NCI-H526 treated with DMSO at 0.1 percent for 48 hours (cell line): ENCODE measurements at regions not wholly inside any gene's neighbourhood (a gene's known extent, or its start where the extent isn't known, plus 50 kb on each side); places are given as distances from the start of the nearest gene placed in this dataset.

Experiments
- DNase-seq: peaks from one replicate; lab custom pipeline; 2025; lab: John Stamatoyannopoulos, UW

- no peak for DNase-seq
These were observed 189.4 kb upstream of the CD96 start for GRCh38 chr3:111352585-111352984.

GRCh38 chr3:111359261-111360030 lies 182.6 kb upstream of the CD96 start:
- no peak for DNase-seq

GRCh38 chr3:111362381-111363009 lies 179.5 kb upstream of the CD96 start:
- DNase-seq, result peak; percentile 68

GRCh38 chr3:111366515-111366914 lies 175.5 kb upstream of the CD96 start:
- peak; percentile 0 for DNase-seq

GRCh38 chr3:111368056-111368455 lies 173.9 kb upstream of the CD96 start:
- DNase-seq, result no peak

GRCh38 chr3:111369958-111370357 lies 172.0 kb upstream of the CD96 start:
- DNase-seq, result no peak

GRCh38 chr3:111373239-111373638 lies 168.8 kb upstream of the CD96 start:
- no peak for DNase-seq

- DNase-seq, result no peak
These were observed 168.1 kb upstream of the CD96 start for GRCh38 chr3:111373861-111374260.

GRCh38 chr3:111385971-111386495 lies 156.0 kb upstream of the CD96 start:
- no peak for DNase-seq

- DNase-seq, result no peak
These were observed 149.1 kb upstream of the CD96 start for GRCh38 chr3:111392894-111393398.

GRCh38 chr3:111412656-111413055 lies 129.3 kb upstream of the CD96 start:
- DNase-seq, result no peak

- no peak for DNase-seq
These were observed 127.5 kb upstream of the CD96 start for GRCh38 chr3:111414531-111414930.

GRCh38 chr3:111415018-111415417 lies 127.0 kb upstream of the CD96 start:
- DNase-seq, result no peak

GRCh38 chr3:111418391-111418790 lies 123.6 kb upstream of the CD96 start:
- DNase-seq, result no peak

GRCh38 chr3:111428301-111428700 lies 113.7 kb upstream of the CD96 start:
- DNase-seq, result no peak

- no peak for DNase-seq
These were observed 106.9 kb upstream of the CD96 start for GRCh38 chr3:111434941-111435622.

GRCh38 chr3:111438283-111438682 lies 103.7 kb upstream of the CD96 start:
- no peak for DNase-seq

- no peak for DNase-seq
These were observed 87.4 kb upstream of the CD96 start for GRCh38 chr3:111454551-111454950.

- no peak for DNase-seq
These were observed 76.8 kb upstream of the CD96 start for GRCh38 chr3:111465081-111465670.

GRCh38 chr3:111470032-111470431 lies 72.0 kb upstream of the CD96 start:
- DNase-seq, result no peak

- no peak for DNase-seq
These were observed 70.2 kb upstream of the CD96 start for GRCh38 chr3:111471831-111472230.

GRCh38 chr3:111472556-111472955 lies 69.4 kb upstream of the CD96 start:
- no peak for DNase-seq
